ENCODE measurements at regions not wholly inside any gene's neighbourhood (a gene's known extent, or its start where the extent isn't known, plus 50 kb on each side); places are given as distances from the start of the nearest gene placed in this dataset.

GRCh38 chr16:51540259-51540658 is 389.2 kb upstream of the SALL1 start:
- Histone ChIP-seq H3K36me3 (ENCODE audit: control insufficient read depth, insufficient read depth, low read length) (no peaks in the 10 kb centered on the region), H3K9ac (no peak overlapping the region), H3K27ac (no peak overlapping the region), H3K79me2 (no peaks in the 10 kb centered on the region), H3K4me3 (ENCODE audit: low read depth, low read length) (no peak overlapping the region), H3K9me3 (ENCODE audit: control insufficient read depth, low read length) (no peaks in the 10 kb centered on the region), H3K4me1 (no peaks in the 10 kb centered on the region), H3K4me2 (ENCODE audit: low read length) (no peak overlapping the region), H3K27me3 (ENCODE audit: control insufficient read depth, insufficient read depth, low read length) (no peaks in the 10 kb centered on the region), H2AFZ (no peak overlapping the region)
- no peak for TF ChIP-seq CTCF (IDR thresholded peaks at IDR 0.05)

GRCh38 chr16:51538707-51539498 is 387.8 kb upstream of the SALL1 start:
- H3K36me3 ChIP-seq (ENCODE audit: control insufficient read depth, insufficient read depth, low read length): no peaks in the 10 kb centered on the region
- H3K27ac ChIP-seq: no peak overlapping the region
- no peak for TF ChIP-seq CTCF (IDR thresholded peaks at IDR 0.05)
- no peaks in the 10 kb centered on the region for H3K27me3 ChIP-seq (ENCODE audit: control insufficient read depth, insufficient read depth, low read length)
- no peaks in the 10 kb centered on the region for H3K4me1 ChIP-seq
- no peaks in the 10 kb centered on the region for H3K9me3 ChIP-seq (ENCODE audit: control insufficient read depth, low read length)
- no peak overlapping the region for H3K9ac ChIP-seq
- H2AFZ ChIP-seq: no peak overlapping the region
- no peak overlapping the region for H3K4me3 ChIP-seq (ENCODE audit: low read depth, low read length)
- no peak overlapping the region for H3K4me2 ChIP-seq (ENCODE audit: low read length)
- no peaks in the 10 kb centered on the region for H3K79me2 ChIP-seq

DNA sequence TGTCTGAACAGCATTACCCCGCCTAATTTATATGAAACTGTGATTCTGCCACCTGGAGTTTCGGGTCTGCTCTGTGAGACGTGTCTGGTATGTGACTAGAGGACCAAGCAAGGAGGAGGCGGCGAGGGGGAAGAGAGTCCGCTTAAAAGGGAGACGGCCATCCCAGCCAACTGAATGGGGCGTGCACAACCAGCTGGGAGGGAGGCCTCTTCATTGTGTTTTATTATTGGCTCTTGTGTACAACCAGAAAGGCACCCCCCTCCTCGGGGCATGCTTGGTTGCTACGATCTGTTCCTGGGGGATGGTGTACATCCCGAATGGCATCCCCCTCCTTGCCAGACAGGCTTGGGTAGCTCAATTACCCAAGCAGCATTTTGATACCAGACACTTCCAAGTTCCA is 384.5 kb upstream of the SALL1 start:
- no peaks in the 10 kb centered on the region for H3K27me3 ChIP-seq (ENCODE audit: control insufficient read depth, insufficient read depth, low read length)
- H2AFZ ChIP-seq: no peak overlapping the region
- H3K9me3 ChIP-seq (ENCODE audit: control insufficient read depth, low read length): no peaks in the 10 kb centered on the region
- no peaks in the 10 kb centered on the region for H3K79me2 ChIP-seq
- H3K4me3 ChIP-seq (ENCODE audit: low read depth, low read length): no peak overlapping the region
- no peak for TF ChIP-seq CTCF (IDR thresholded peaks at IDR 0.05)
- H3K9ac ChIP-seq: no peak overlapping the region
- no peaks in the 10 kb centered on the region for H3K4me1 ChIP-seq
- no peaks in the 10 kb centered on the region for H3K36me3 ChIP-seq (ENCODE audit: control insufficient read depth, insufficient read depth, low read length)
- no peak overlapping the region for H3K27ac ChIP-seq
- no peak overlapping the region for H3K4me2 ChIP-seq (ENCODE audit: low read length)

- H3K79me2 ChIP-seq: no peaks in the 10 kb centered on the region
- no peaks in the 10 kb centered on the region for H3K36me3 ChIP-seq (ENCODE audit: control insufficient read depth, insufficient read depth, low read length)
- H2AFZ ChIP-seq: no peak overlapping the region
- TF ChIP-seq CTCF (IDR thresholded peaks at IDR 0.05): no peak
- H3K4me2 ChIP-seq (ENCODE audit: low read length): no peak overlapping the region
- H3K9ac ChIP-seq: no peak overlapping the region
- no peaks in the 10 kb centered on the region for H3K9me3 ChIP-seq (ENCODE audit: control insufficient read depth, low read length)
- H3K4me3 ChIP-seq (ENCODE audit: low read depth, low read length): no peak overlapping the region
- no peaks in the 10 kb centered on the region for H3K27me3 ChIP-seq (ENCODE audit: control insufficient read depth, insufficient read depth, low read length)
- H3K27ac ChIP-seq: no peak overlapping the region
- H3K4me1 ChIP-seq: no peaks in the 10 kb centered on the region
These were observed 381.5 kb upstream of the SALL1 start for GRCh38 chr16:51532551-51532950.

DNA sequence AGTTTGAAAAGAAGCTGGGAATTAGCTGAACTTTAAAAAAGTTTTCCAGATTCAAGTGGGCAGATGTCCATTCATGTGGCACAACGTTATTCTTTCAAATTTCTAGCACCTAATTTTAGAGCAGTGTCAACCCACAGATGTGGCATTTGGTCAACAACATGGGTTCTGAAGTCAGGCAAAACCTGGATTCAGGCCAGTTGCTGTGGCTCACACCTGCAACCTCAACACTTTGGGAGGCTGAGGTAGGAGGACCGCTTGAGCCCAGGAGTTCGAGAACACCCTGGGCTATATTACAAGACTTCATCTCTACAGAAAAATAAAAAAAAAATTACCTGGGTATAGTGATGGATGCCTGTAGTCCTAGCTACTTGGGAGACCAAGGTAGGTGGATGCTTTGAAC is 380.2 kb upstream of the SALL1 start:
- no peak for TF ChIP-seq CTCF (IDR thresholded peaks at IDR 0.05)
- Histone ChIP-seq H3K9me3 (ENCODE audit: control insufficient read depth, low read length) (no peaks in the 10 kb centered on the region), H3K36me3 (ENCODE audit: control insufficient read depth, insufficient read depth, low read length) (no peaks in the 10 kb centered on the region), H3K9ac (no peak overlapping the region), H3K27ac (no peak overlapping the region), H3K4me2 (ENCODE audit: low read length) (no peak overlapping the region), H3K27me3 (ENCODE audit: control insufficient read depth, insufficient read depth, low read length) (no peaks in the 10 kb centered on the region), H3K79me2 (no peaks in the 10 kb centered on the region), H2AFZ (no peak overlapping the region), H3K4me1 (no peaks in the 10 kb centered on the region), H3K4me3 (ENCODE audit: low read depth, low read length) (no peak overlapping the region)
